GM21737 (cell line): ENCODE measurements at regions not wholly inside any gene's neighbourhood (a gene's known extent, or its start where the extent isn't known, plus 50 kb on each side); places are given as distances from the start of the nearest gene placed in this dataset.
"Not testable (repeated sequence)": the region's sequence is repeated elsewhere in the genome, so short reads cannot be mapped to it uniquely, and the experiment has no call there.

Experiments
- ATAC-seq: cut with Tn5 transposase; IDR thresholded peaks from one replicate; pipeline ENCODE4 v1.9.1; 2021; ENCODE audit warnings: mild to moderate bottlenecking, moderate library complexity; ENCODE audit not compliant: unreplicated experiment

DNA sequence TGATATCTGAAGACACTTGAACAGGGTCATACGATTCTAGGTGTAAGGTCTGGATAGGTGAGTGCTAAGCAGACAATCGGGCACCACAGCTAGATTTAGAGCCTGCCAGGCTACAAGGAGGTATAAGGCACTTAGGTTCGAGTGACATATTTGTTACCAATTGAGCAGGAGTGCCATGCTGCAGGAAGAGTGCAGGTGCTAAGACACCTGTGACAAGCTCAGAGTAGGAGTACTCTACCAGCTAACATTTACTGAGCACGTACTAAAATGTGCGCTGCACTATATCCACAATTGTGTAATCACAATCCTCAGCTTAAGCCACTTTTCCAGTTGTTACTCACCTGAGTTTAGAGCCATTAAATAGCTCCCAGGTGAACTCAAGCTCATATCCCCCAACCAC, 227.8 kb upstream of the MOCS1 start:
- no peak for ATAC-seq

- ATAC-seq, result no peak
Observed at GRCh38 chr6:40160826-40161225, 226.6 kb upstream of the MOCS1 start.

DNA sequence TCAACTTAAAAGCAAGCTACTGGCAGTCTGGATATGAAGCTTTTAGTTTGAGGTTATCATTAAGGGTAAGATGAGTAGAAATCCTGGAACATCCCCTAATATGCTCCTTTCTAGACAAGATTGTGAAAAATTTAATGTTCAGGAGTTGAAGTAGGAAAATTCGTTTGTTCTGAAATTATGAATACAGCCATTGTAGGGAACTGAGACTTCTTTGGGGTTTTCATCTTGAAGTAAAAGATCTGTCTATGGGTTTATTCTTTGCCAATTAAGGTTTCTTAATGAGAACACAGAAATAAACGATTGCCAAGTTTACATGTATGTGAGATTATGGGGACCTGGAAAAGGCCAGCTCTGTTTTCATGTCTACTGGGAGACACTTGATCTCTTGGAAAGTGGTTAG, 225.6 kb upstream of the MOCS1 start:
- no peak for ATAC-seq

GRCh38 chr6:40152701-40153436, 218.6 kb upstream of the MOCS1 start:
- no peak for ATAC-seq

DNA sequence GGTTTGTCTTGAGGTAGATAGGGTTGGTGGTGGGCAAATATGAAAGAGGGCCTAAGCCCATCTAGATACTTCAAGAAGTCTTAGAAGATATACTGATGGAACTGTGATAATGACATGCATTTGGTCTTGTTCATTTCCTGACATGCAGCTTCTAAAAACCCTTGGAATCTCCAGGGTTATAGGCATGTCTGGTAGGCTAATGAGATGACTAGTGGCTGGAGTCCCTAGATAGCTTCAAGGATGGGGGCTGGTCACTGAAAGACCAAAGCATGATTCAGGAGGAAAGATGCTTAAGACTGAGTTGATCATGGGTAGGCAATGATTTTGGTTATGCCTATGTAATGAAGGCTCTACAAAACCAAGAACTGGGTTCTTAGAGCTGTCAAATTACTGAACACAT, 217.9 kb upstream of the MOCS1 start:
- ATAC-seq, result no peak

- ATAC-seq, result peak; percentile 94
Observed at GRCh38 chr6:40148882-40149573, 214.8 kb upstream of the MOCS1 start.

- no peak for ATAC-seq
Observed at GRCh38 chr6:40146902-40147301, 212.6 kb upstream of the MOCS1 start.

DNA sequence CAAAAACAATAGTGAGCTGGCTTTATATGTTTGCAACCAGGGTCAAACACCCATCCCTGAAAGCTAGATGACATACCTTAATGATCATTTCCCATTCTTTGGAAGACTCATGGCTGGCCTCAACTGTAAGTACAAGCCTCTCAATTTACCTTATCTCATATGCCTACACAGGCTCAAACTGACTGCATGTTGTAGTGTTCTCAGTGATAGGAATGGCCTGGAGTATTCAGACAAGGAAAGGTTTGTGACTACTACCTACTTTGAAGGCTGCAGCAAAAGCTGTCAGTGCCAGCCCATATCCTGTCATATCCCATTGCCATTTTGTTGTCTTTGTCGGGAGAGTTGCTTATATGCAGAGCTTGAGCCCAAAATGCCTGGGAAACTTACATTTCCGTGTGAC, 205.2 kb upstream of the MOCS1 start:
- ATAC-seq, result no peak

DNA sequence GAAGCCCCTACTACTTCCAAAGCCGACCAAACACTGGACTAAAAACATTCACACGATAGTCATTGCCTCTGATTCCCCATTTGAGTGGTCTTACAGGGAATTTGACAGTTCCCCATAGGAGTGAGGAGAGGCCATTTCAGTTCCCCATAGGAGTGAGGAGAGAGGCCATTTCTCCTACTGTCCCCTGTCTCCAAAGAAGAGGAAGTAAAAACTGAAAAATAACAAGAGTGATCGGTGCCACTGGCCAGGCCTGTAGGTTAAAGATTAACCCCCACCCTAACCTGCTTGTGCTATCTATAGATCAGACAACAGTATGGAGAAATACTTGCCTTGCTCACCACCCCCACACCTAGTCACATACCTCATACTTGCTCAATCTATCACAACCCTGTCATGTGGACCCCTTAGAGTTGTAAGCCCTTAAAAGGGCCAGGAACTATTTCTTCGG, 204.0 kb upstream of the MOCS1 start:
- ATAC-seq, result peak; percentile 60

DNA sequence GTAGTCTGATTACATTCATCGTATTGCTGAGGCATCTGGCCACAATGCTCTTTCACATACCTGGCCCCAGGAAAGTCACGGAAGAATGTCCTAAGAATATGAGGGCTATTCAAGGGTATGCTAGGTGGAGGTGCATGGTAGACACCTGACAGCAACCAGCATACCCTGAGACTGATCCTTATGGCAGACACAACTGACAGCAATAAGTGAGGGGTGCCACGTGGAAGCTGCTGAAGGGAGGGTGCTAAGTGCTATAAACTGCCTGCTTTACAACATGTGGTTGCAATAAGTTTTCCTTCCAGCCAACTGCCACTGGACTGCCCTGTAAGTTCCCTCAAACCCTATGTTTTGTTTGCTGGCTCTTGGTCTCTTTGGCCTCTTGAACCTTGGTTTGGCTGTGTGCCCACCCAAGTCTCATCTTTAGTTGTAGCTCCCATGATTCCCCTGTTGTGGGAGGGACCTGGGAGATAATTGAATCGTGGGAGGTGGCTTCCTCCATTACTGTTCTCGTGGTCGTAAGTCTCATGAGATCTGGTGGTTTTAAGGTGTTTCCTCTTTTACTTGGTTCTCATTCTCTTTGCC, 201.3 kb upstream of the MOCS1 start:
- no peak for ATAC-seq

DNA sequence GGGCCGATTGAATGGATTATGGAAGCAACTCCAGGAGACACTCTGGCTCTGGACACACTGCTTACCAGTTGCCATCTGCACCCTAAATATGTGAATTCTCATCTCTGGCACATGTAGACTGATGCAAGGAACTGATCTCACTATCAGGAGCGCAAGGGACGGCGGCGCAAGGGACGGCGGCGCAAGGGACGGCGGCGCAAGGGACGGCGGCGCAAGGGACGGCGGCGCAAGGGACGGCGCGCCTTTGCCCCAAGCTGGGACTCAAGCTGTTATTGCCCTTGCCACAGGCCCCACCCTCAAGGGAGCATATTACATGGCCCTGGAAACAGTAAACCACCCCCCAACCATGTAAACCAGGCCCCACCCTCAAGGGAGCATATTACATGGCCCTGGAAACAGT, 199.7 kb upstream of the MOCS1 start:
- not testable (repeated sequence) for ATAC-seq

DNA sequence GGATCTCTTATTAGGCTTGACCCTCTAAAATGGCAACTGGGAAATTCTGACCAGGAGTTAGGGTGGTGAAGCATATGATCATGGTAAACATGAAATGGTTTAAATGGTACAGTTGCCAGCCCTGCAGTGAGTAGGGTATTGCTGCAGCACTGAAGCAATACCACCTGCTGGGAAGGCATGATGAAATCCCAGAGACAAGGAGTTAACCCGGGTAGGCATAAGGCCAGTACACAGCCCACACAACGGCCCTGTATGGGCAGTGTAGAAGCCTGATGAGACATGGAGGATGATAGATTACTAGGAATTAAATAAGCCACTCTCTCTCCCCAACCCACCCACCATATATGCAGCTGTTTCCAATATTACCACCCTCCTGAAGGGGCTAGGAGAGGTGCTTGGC, 197.4 kb upstream of the MOCS1 start:
- no peak for ATAC-seq

- ATAC-seq, result no peak
Observed at GRCh38 chr6:40128127-40128526, 193.9 kb upstream of the MOCS1 start.

DNA sequence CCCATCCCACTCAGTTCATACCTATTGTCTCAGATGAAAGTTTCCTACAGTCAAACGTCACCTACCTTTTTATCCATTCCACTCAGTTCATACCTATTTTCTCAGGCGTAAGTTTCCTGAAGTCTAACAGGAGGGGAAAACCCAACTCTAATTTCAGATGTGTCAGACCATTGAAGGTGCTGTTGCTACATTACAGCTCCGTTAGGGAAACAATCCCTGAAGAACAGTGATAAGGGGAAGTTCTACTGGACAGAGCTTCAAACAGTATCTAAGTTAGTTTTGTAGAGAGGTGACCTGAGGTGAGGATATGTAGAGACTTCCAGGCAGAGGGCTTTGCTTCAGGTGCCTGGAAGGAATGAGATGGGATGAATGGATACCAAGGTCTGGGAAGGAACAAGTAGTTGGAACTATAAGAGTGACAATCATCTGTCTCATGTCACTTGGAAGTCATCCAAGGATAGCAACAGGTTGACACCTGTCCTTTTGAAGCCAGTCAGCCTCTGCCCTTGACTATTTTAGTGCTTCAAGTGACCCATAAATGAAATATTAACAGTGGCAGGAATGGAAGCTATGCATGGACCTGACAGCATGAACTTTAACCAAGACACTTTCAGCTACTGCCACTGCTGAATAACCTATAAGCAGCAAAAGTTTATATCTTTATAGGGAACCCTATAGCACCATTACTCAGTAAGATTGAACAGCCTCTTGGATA, 191.6 kb upstream of the MOCS1 start:
- ATAC-seq, result no peak

DNA sequence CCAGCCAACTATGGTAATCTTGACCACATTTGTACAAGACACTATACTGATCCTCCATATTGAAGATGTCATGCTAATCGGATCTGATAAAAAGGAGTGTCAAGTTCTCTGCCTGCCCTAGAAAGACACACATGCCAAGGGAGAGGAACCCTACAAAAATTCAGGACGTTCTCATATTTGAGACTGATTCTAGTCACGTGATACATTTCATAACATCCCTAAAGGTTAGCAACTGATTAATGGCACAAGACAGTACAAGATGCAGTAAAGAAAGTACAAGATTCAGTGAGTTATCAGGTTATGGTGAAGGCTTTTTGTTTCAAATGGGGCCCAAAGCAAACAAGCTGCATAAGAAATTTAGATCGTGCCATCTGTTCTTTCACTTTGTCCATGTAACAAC, 190.7 kb upstream of the MOCS1 start:
- ATAC-seq, result no peak

GRCh38 chr6:40116832-40117231, 182.6 kb upstream of the MOCS1 start:
- ATAC-seq, result no peak

DNA sequence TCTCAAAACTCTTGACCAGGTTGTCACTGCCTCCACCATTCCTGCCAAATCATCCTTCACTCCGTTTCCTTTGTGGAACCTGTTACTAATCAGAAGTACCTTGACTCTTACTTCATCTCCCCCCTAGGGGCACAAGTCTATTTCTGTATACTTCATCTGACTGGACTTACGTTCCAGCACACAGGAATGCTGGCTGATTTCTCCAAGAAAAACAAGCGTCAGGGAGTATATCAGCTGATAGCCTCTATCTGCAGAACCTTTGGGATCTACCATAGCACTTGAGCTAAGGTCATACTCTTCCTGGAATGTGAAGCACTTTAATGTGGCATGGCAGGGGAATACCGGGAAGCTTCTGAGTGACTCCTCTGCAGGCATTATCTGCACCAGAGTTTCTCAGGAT, 178.1 kb upstream of the MOCS1 start:
- ATAC-seq, result no peak

DNA sequence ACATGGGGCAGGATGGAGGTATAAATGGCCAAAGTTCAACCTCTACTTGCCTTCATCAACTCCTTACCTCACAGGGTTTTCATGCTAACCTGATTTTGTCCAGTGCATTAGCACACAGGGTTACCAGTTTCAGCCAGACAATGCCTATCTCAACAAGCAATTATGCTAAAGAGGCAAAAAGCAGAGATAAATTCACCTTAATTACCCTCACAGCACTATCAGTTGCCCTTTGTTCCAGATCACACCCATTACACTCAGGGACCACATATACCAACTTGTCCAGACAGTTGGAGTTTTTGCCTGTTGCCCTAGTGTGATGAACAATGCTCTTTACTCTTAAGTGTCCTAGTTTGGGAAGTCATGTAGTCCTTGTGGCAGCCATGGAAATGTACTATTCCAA, 174.5 kb upstream of the MOCS1 start:
- ATAC-seq, result no peak

DNA sequence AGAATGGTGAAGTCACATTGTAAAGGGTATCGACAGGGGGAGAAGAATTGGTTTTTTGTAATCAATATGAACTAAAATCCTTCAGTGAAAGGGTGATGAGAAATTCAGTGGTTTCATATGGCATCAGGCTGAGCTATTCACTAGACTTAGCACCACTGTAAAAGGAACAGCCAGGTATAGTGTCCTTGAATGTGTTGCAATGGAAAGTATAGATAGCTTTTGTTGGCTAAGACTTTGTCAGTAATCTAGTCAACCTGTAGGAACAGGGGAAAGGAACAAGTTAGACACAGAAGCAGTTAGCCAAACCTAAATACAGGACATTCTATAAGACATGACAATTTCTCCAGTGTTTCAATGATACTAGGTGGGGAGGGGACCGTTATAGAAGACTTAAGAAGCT, 172.6 kb upstream of the MOCS1 start:
- no peak for ATAC-seq

DNA sequence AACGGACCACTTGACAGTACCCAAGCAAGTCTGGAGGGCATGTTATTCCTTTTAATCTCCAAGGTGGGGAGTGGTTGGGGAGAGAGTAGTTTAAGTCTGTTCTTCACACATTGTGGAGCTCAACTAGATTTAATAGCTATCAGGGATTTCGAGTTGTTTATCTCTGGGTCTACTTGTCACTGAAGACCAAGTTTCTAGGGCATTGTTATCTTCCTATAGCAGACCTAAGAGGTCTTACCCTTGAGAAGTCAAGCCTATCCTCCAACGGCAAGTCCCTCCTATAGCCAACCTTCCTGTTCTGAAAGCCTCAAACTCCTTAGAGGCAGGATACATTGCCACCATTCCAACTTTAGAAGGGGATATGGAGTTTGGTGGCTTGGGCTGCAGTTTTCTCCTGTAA, 164.5 kb upstream of the MOCS1 start:
- ATAC-seq, result no peak

DNA sequence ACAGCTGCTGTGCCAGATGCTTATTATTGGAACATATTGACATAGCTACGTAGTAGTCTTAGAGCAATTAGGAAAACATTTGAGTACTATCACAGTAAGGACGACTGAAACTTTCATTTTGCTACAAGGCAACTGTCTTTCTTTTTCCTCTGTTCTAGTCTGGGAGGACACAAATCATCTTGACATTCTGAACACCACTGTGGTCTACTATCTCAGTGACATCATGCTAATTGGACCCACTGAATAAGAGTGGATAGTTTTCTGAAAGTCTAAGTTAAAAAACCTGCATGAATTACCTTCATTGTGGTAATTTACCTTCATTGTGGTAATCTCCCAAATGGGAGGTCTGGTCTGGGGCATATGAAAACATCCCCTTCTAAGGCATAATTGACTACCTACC, 163.3 kb upstream of the MOCS1 start:
- no peak for ATAC-seq
